Activated naive CD8-positive, alpha-beta T cell treated with anti-CD3 and anti-CD28 coated beads for 36 hours (primary cell): ENCODE measurements at regions not wholly inside any gene's neighbourhood (a gene's known extent, or its start where the extent isn't known, plus 50 kb on each side); places are given as distances from the start of the nearest gene placed in this dataset.

ENCODE experiments used
- DNase-seq: peaks from one replicate; pipeline ENCODE4 v3.0.0; 2021
- H3K27ac Mint-ChIP-seq: one replicate; pipeline ENCODE4 v1.8.0; 2022; ENCODE audit warnings: mild to moderate bottlenecking, moderate library complexity, mixed read lengths
- H3K27me3 Mint-ChIP-seq: one replicate; pipeline ENCODE4 v1.8.0; 2022; ENCODE audit warnings: mild to moderate bottlenecking, mixed read lengths
- H3K36me3 Mint-ChIP-seq: one replicate; pipeline ENCODE4 v1.8.0; 2021; ENCODE audit warnings: mild to moderate bottlenecking, mixed read lengths
- H3K4me1 Mint-ChIP-seq: one replicate; pipeline ENCODE4 v1.8.0; 2021; ENCODE audit warnings: mixed read lengths
- H3K4me3 Mint-ChIP-seq: one replicate; pipeline ENCODE4 v1.8.0; 2022; ENCODE audit warnings: mild to moderate bottlenecking, moderate library complexity, mixed read lengths
- H3K9me3 Mint-ChIP-seq: one replicate; pipeline ENCODE4 v1.8.0; 2022; ENCODE audit warnings: mixed read lengths

DNA sequence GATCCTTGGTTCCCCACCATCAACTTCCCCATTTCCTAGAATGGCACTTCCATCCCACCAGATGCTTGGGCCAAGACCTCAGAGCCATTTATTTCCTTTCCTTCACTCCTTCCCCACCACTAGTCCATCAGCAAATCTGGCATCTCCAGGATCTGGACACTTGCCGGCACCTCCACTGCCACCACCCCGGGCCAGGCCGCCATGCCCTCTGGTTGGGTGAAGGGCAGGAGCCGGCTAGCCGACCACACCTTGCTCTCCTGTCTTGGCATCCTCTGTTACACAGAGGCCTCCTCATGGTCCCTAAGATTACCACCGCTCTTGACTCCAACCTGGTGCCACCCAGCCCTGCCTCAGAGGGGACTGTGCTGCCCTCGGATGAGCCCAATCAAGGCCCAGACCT is 104.5 kb downstream of the RMI2 start:
- no peak overlapping the region for H3K27ac Mint-ChIP-seq
- H3K27me3 Mint-ChIP-seq: no peaks in the 10 kb centered on the region
- no peak for DNase-seq
- H3K4me3 Mint-ChIP-seq: no peak overlapping the region
- no peaks in the 10 kb centered on the region for H3K4me1 Mint-ChIP-seq
- peaks cover 2% of the 10 kb centered on the region for H3K9me3 Mint-ChIP-seq
- peaks cover 1% of the 10 kb centered on the region for H3K36me3 Mint-ChIP-seq

GRCh38 chr16:11450136-11450535 is 104.9 kb downstream of the RMI2 start:
- no peaks in the 10 kb centered on the region for H3K27me3 Mint-ChIP-seq
- H3K9me3 Mint-ChIP-seq: peaks cover 2% of the 10 kb centered on the region
- no peak overlapping the region for H3K27ac Mint-ChIP-seq
- peaks cover 1% of the 10 kb centered on the region for H3K36me3 Mint-ChIP-seq
- no peak for DNase-seq
- no peak overlapping the region for H3K4me3 Mint-ChIP-seq
- H3K4me1 Mint-ChIP-seq: no peaks in the 10 kb centered on the region

- Mint-ChIP-seq H3K27ac (no peak overlapping the region), H3K9me3 (peaks cover 2% of the 10 kb centered on the region), H3K36me3 (peaks cover 1% of the 10 kb centered on the region), H3K4me3 (no peak overlapping the region), H3K4me1 (no peaks in the 10 kb centered on the region), H3K27me3 (no peaks in the 10 kb centered on the region)
- no peak for DNase-seq
Measured at GRCh38 chr16:11452298-11452697, 107.0 kb downstream of the RMI2 start.

- no peaks in the 10 kb centered on the region for H3K27me3 Mint-ChIP-seq
- no peak overlapping the region for H3K4me3 Mint-ChIP-seq
- H3K4me1 Mint-ChIP-seq: no peaks in the 10 kb centered on the region
- H3K36me3 Mint-ChIP-seq: peaks cover 1% of the 10 kb centered on the region
- DNase-seq: no peak
- H3K9me3 Mint-ChIP-seq: peaks cover 2% of the 10 kb centered on the region
- H3K27ac Mint-ChIP-seq: no peak overlapping the region
Measured at GRCh38 chr16:11452746-11453389, 107.6 kb downstream of the RMI2 start.

DNA sequence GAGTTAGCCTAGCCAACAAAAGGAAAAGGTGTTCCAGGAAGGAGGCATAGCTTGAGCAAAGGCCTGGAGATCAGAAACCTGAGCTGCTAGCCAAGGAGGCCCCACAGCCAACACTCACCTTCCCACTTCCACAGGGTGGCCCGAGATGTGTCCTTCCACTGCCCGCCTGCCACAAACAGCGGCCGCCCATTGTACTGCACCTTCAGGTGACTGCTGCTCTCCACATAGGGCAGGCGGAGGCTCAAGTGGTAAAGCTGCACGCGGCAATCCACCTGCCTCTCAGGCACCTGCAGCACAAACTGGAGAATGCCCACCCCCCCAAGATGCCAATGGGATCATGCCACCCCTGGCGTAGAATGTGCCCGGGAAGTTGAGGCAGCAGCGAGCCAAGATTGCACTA is 111.5 kb downstream of the RMI2 start:
- peaks cover 1% of the 10 kb centered on the region for H3K36me3 Mint-ChIP-seq
- DNase-seq: no peak
- no peak overlapping the region for H3K27ac Mint-ChIP-seq
- no peaks in the 10 kb centered on the region for H3K4me1 Mint-ChIP-seq
- H3K27me3 Mint-ChIP-seq: no peaks in the 10 kb centered on the region
- peaks cover 2% of the 10 kb centered on the region for H3K9me3 Mint-ChIP-seq
- no peak overlapping the region for H3K4me3 Mint-ChIP-seq

DNA sequence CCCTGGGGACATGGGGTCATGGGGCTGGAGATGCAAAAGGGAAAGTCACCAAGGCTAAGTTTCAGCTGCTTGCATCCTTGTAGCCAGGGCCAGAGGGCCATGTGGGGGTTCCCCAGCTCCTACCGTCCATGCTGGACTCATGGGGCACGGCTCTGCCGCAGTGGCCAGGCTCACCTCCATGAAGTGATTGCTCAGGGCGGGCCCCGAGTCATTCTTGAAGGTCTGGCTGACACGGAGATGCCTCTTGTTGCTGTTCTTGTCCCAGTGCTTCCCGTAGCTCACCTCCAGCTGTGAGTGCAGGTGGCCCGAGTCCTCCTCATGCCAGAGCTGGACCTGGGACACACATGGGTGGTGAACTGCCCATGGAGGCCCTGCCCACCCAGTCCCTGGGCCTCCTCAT is 114.5 kb downstream of the RMI2 start:
- no peaks in the 10 kb centered on the region for H3K27me3 Mint-ChIP-seq
- no peak overlapping the region for H3K27ac Mint-ChIP-seq
- peaks cover under 1% of the 10 kb centered on the region for H3K9me3 Mint-ChIP-seq
- no peak overlapping the region for H3K4me3 Mint-ChIP-seq
- no peaks in the 10 kb centered on the region for H3K36me3 Mint-ChIP-seq
- DNase-seq: no peak
- no peaks in the 10 kb centered on the region for H3K4me1 Mint-ChIP-seq

DNA sequence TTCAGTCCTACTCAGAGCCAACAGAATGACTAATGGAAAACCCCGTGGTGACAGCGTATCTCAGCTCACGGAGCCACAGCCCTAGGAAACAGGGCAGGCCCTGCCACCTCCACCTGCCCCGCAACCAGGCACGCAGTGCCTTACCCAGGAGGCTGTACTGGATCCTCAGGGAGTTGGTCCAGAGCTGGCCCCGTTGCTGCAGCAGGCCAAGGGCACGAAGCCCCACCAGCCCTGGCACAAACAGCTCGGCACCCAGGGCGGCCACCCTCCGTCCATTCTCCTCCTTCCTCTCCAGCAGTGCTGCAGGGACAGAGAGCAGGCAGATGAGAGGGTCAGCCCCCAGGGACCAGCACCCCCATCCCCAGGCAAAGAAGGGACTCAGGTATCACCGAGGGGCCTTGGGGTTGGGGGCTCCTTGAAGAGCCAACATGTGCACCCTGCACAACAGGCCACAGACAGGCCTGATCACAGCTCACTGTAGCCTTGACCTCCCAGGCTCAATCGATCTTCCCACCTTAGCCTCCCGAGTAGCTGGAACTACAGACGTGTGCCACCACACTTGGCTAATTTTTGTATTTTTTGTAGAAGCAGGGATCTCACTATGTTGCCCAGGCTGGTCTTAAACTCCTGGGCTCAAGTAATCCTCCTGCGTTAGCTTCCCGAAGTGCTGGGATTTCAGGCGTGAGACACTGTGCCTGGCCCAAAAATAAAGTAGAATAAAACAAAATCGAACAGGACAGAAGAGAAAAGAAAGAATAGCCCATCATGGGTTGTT is 115.7 kb downstream of the RMI2 start:
- Mint-ChIP-seq H3K27me3 (no peaks in the 10 kb centered on the region), H3K4me3 (no peak overlapping the region), H3K36me3 (no peaks in the 10 kb centered on the region), H3K4me1 (no peaks in the 10 kb centered on the region), H3K9me3 (no peaks in the 10 kb centered on the region), H3K27ac (no peak overlapping the region)
- no peak for DNase-seq

DNA sequence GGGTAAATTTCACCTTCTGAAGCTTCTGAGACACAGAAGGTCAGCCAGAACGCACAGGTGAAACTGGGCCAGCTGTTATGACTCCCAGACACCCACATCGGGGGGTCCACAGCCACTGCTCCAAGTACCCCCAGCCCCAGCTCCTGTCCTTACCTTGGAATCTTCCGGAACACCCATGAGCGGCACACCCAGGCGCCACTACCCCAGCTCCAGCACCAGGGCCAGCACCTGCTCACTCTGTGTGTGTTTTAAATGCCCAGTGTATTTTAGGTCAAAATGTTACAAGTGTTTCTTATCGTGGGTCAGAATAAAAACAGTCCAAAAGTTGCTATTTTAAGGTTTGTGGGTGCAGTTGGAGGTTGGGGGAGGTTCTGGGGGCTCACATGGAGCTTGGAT is 116.3 kb downstream of the RMI2 start:
- no peaks in the 10 kb centered on the region for H3K9me3 Mint-ChIP-seq
- H3K4me3 Mint-ChIP-seq: no peak overlapping the region
- H3K27ac Mint-ChIP-seq: no peak overlapping the region
- no peaks in the 10 kb centered on the region for H3K36me3 Mint-ChIP-seq
- no peaks in the 10 kb centered on the region for H3K4me1 Mint-ChIP-seq
- no peaks in the 10 kb centered on the region for H3K27me3 Mint-ChIP-seq
- no peak for DNase-seq

DNA sequence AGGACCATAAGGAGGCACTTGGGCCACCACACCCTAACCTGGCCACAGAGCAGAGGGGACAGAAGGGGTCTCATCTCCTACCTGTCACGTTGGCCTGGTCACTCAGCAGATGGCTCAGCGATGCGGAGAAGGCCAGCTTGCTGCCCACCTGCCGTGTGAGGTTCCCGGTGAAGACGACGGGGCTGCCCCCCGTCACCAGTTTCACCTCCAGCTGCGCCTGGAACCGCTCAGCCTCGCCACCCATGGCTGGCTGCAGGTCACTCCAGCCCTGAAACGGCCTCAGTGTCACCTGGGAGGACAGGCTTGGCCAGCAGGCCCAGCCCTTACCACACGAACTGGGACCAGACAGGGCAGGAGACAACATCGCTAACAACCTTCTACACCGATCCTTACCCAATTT is 116.8 kb downstream of the RMI2 start:
- Mint-ChIP-seq H3K27ac (no peak overlapping the region), H3K27me3 (no peaks in the 10 kb centered on the region), H3K9me3 (no peaks in the 10 kb centered on the region), H3K4me1 (no peaks in the 10 kb centered on the region), H3K36me3 (no peaks in the 10 kb centered on the region), H3K4me3 (no peak overlapping the region)
- DNase-seq: no peak

DNA sequence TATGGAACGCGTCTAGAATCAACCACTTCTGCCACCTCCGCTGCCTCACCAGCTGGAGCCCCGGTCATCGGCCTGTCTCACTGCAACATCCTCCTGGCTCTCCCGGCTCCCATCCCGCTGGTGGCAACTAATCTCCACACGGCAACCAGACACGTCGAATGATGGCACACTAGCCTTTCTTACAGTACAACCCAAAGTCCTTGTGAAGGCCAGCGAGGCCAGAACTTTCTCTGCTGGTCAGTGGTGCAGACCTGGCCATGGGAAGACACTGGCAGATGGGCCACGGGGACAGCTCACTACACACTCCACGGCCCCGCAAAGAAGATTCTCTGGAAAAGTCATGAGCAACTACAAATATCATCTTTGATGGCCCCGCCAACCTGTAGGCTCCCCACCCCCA is 117.6 kb downstream of the RMI2 start:
- Mint-ChIP-seq H3K9me3 (no peaks in the 10 kb centered on the region), H3K27me3 (no peaks in the 10 kb centered on the region), H3K4me3 (no peak overlapping the region), H3K36me3 (no peaks in the 10 kb centered on the region), H3K4me1 (no peaks in the 10 kb centered on the region), H3K27ac (no peak overlapping the region)
- no peak for DNase-seq

- H3K27ac Mint-ChIP-seq: no peak overlapping the region
- H3K4me1 Mint-ChIP-seq: no peaks in the 10 kb centered on the region
- no peak overlapping the region for H3K4me3 Mint-ChIP-seq
- no peak for DNase-seq
- H3K9me3 Mint-ChIP-seq: no peaks in the 10 kb centered on the region
- H3K27me3 Mint-ChIP-seq: no peaks in the 10 kb centered on the region
- H3K36me3 Mint-ChIP-seq: no peaks in the 10 kb centered on the region
Measured at GRCh38 chr16:11464241-11464640, 119.0 kb downstream of the RMI2 start.

- Mint-ChIP-seq H3K27ac (no peak overlapping the region), H3K36me3 (no peaks in the 10 kb centered on the region), H3K4me3 (no peak overlapping the region), H3K9me3 (no peaks in the 10 kb centered on the region), H3K27me3 (no peaks in the 10 kb centered on the region), H3K4me1 (no peaks in the 10 kb centered on the region)
- no peak for DNase-seq
Measured at GRCh38 chr16:11465675-11466074, 120.4 kb downstream of the RMI2 start.

DNA sequence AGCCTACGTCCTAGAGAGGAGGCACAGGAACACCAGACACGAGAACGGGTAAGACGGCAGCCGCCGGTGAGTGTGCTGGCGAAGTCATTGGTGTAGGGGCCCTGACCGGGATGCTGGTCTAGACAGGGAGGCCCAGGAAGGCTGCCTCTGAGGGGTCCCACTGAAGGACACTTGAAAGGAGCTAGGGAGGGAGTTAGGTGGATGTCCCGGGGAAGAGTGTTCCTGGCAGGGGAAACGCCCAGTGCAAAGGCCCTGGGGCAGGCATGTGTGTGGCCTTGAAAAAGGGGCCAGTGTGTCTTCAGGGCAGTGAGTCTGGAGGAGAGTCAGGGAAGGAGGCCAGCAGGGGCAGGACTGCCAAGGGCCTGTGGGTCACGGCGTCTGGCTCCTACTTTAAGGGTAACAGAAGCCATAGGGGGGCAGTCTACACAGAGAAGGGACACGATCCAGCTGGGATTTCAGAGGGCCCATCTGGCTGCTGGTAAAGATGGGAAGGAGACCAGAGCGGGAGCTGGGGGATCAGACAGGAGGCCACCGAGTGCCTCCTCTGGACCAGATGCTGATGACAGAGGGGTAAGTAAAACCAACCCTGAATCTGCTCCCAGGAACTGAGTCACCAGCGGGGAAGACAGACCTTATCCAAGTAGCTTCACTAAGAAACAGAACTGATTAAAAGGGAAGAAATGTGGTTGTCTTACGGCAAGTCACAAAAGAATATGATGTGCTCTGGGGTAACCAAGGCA is 115.9 kb downstream of the LITAF start:
- H3K36me3 Mint-ChIP-seq: no peaks in the 10 kb centered on the region
- H3K9me3 Mint-ChIP-seq: no peaks in the 10 kb centered on the region
- H3K27ac Mint-ChIP-seq: no peak overlapping the region
- DNase-seq: no peak
- no peaks in the 10 kb centered on the region for H3K27me3 Mint-ChIP-seq
- H3K4me3 Mint-ChIP-seq: no peak overlapping the region
- no peaks in the 10 kb centered on the region for H3K4me1 Mint-ChIP-seq

DNA sequence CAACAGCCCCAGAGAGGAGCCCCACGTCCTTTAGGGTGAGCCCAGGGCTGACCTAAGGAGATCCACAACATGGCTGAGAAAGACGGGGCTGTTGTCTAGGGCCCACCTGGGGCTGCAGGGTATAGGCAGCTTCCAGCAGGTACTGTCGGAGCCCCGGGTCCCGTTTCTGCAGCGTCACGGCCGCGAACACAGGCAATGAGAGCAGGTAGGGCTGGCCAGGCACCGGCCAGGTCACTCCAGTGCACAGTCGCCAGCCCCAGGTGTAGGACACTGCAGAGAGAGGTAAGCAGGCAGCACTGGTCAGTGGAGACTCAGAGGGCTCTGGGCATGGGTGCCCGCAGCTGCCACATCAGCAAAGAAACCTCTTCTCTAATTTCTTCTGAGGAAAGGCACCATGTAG is 115.2 kb downstream of the LITAF start:
- no peak for DNase-seq
- Mint-ChIP-seq H3K4me3 (no peak overlapping the region), H3K9me3 (no peaks in the 10 kb centered on the region), H3K36me3 (no peaks in the 10 kb centered on the region), H3K4me1 (no peaks in the 10 kb centered on the region), H3K27me3 (no peaks in the 10 kb centered on the region), H3K27ac (no peak overlapping the region)

GRCh38 chr16:11472410-11472809 is 114.3 kb downstream of the LITAF start:
- DNase-seq: no peak
- no peak overlapping the region for H3K27ac Mint-ChIP-seq
- H3K36me3 Mint-ChIP-seq: no peaks in the 10 kb centered on the region
- H3K4me3 Mint-ChIP-seq: no peak overlapping the region
- H3K9me3 Mint-ChIP-seq: no peaks in the 10 kb centered on the region
- no peaks in the 10 kb centered on the region for H3K4me1 Mint-ChIP-seq
- no peaks in the 10 kb centered on the region for H3K27me3 Mint-ChIP-seq

GRCh38 chr16:11472851-11473250 is 113.9 kb downstream of the LITAF start:
- no peak for DNase-seq
- Mint-ChIP-seq H3K27ac (no peak overlapping the region), H3K9me3 (no peaks in the 10 kb centered on the region), H3K4me3 (no peak overlapping the region), H3K4me1 (no peaks in the 10 kb centered on the region), H3K36me3 (no peaks in the 10 kb centered on the region), H3K27me3 (no peaks in the 10 kb centered on the region)
